ENCODE measurements at regions not wholly inside any gene's neighbourhood (a gene's known extent, or its start where the extent isn't known, plus 50 kb on each side); places are given as distances from the start of the nearest gene placed in this dataset.
A peak's percentile ranks its signal among the peaks of the same experiment; 100 is the strongest.
"Not testable (repeated sequence)": the region's sequence is repeated elsewhere in the genome, so short reads cannot be mapped to it uniquely, and the experiment has no call there.

DNA sequence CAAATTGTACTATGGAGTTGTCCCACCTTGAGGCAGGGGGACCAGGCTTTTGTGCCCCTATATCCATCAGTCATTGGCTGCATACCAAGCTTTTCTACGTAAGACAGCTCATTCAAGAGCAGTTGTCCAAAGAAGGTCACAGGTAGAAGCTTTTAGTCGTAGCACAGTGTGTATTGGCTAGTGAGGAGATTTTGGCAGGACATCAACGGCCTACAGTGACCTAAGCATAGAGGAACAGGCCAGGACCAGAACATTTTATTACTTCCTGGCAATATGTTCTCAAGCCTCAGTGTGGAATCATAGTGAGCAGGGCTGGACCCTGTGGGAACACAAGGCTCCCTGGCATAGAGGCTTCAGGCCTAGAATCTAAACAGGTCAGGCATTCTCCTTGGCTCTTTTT lies 105.4 kb upstream of the ANKRD28 start:
- DNase-seq: peak in 4 of 58 donors; percentile 6 to 33 (median 14)

DNA sequence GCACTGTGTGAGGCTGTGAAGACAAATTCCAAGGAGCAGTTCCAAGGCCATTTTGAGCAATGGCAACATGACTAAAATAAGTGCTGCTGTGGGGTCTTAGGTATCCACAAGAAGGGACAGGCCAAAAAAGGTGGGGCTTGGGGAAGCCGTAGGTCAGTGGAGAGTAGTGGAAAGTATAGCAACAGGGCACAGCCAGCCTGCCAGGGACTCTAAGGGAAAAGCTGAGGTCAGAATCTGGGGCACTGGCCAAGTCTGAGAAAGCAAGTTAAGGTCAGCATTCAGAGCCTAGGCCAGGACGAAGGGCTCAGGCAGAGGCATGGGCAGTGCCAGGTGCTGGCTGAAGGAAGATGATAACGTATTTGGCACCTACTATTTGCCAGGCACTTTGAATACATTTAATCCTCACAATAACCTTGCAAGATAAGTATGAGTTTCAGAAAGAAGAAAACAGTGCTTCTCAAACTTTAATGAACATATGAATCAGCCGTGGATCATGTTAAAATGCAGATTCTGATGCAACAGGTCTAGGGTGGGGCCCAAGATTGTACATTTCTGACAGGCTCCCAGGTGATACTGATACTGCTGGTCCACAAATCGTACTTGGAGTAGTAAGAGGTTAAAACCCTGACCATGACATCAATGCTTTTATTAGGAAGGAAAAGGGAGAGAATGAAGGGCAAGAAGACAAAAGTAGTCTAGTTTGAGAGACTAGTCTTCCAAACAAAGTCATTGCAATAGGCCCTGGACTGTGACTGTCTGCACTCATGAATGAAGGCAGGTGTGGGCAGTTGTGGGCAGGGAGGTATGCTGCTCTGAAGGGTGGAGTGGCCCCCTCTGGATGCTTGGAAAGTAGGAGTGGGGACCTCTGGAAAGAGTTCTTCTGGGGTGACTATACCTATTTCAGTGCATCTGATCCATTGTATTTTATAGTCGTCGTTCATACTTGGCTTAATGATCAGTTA lies 106.3 kb upstream of the ANKRD28 start:
- no peak for DNase-seq

DNA sequence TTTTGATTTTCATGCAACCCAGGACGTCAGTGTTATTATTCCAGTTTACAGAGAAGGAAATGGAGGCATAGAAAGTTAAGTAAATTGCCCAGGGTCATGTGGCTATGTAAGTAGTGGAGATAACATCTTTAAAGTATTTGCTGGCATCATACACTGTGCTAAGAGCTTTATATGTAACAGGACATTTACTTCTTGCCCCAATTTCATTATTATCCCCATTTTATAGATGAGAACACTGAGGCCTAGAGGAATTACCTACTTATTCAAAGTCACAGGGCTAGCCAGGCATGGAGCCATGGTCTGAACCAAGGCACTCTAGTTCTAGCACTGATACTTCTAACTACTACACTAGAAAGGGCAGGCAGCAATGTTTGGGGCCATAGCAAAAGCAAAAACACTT lies 107.3 kb upstream of the ANKRD28 start:
- no peak for DNase-seq

DNA sequence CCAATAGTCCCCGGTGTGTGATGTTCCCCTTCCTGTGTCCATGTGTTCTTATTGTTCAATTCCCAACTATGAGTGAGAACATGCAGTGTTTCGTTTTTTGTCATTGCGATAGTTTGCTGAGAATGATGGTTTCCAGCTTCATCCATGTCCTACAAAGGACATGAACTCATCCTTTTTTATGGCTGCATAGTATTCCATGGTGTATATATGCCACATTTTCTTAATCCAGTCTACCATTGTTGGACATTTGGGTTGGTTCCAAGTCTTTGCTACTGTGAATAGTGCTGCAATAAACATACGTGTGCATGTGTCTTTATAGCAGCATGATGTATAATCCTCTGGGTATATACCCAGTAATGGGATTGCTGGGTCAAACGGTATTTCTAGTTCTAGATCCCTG lies 109.6 kb upstream of the ANKRD28 start:
- DNase-seq: not testable (repeated sequence)

DNA sequence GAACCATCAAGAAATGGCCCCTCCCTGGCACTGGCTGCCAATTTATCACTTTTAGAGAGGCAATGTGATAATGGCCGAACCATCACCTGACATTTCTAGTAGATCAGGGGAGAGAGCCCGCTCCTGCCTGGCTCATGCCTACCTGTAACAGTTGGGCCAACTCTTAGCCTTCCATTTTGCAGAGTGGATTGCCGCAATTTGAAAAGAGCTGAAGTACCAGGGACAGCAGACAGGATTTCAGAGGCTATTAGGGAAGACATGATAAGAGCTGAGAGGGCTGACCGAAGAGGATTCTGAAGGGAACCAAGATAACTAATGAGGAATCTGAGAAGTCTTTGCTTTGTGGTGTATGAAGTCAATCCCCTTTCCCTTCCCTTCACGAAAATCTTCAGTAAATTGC lies 121.2 kb upstream of the ANKRD28 start:
- DNase-seq: no peak

DNA sequence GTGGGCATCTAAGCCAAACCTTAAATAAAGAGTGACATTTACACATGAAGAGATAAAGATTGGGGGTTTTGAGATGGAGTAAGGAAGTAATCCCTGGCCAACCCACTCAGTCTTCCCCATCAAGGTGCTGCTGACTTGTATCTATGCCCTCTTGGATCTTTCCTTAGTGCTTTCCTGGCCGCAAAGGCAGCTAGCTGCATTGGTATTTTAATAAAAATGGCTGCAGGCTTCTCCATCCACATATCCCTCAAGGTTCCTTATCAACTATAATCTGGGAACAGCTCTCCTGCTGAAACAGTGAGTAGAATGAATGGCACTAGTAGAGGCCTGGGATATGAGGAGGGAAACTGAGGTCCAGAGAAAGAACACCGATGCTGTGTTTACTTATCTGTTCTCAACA lies 122.2 kb upstream of the ANKRD28 start:
- no peak for DNase-seq

DNA sequence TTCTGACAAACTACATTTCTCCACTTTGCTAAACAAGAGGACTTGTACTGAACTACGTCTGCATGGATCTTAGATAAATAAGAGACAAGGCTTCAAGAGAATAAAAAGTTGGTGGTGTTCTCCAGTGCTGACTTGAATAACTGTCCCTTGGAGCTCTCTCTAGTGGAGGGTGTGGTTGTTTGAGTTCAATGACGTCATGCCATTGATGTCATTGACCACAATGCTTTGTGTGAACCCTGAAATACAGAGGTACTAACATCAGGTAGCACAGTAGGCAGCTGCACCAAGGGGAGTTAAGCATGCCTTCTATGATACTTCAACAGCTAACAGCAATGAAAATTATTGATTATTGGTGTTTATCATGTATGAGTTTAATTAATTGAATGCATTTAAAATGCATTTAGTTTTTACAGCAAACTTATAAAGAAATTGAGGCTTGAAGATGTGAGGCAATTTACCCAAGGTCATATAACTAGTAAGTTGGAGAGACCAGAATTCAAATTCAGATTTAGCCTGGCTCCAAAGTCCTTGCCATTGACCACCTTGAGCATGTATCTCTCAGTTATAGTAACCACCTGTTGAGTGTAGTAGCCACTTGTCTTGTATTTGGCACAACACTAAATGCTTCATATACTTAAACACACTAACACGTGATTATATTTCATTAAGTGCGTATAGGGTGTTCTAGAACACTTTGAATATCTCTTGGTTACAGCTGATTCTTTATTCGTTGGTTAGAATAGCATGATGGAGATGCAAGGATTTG lies 126.0 kb upstream of the ANKRD28 start:
- DNase-seq: no peak

DNA sequence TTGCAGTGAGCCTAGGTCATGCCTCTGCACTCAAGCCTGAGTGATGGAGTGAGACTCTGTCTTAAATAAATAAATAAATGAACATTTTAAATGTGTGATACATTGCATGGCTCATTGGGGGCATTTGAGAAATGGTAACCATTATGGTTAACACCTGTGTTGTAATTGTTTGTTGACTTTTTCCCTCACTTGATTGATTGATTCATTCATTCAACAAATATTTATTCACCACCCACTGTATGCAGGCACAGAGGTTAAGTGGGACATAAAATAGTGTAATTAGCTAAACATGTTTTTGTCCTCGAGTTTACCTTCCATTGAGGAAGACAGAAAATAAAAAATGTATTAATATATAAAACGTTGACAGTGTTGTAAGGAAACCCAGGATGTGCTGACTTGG lies 127.1 kb upstream of the ANKRD28 start:
- no peak for DNase-seq

DNA sequence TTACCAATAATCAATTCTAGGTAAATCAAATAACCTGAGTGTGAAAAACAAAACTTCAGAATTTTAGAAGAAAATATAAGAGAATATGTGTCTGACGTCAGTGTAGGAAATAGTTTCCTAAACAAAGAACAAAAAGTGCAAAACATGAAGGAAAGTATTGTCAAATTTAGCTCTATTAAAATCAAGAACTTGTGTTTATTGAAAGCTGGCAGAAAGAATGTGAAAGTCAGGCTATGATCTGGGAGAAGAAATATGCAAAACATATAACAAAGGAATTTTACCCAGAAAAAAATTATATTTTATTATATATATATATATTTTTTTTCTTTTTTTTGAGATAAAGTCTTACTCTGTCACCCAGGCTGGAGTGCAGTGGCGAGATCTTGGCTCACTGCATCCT lies 129.1 kb upstream of the ANKRD28 start:
- no peak for DNase-seq

DNA sequence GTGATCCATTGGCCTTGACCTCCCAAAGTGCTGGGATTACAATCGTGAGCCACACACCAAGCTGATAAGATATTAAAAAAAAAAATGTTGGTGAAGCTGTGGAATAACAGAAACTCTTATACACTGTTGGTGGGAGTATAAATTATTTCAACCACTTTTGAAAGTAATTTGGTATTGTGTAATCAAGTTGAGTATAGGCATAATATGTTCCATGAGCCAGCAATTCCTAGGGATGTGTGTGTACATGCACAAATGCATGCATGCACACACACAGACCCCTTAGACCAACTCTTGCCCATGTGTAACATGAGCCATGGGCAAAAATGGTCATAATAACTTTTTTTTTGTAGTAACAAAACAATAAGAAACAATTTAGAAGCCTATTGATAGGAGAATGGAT lies 130.2 kb upstream of the ANKRD28 start:
- no peak for DNase-seq

DNA sequence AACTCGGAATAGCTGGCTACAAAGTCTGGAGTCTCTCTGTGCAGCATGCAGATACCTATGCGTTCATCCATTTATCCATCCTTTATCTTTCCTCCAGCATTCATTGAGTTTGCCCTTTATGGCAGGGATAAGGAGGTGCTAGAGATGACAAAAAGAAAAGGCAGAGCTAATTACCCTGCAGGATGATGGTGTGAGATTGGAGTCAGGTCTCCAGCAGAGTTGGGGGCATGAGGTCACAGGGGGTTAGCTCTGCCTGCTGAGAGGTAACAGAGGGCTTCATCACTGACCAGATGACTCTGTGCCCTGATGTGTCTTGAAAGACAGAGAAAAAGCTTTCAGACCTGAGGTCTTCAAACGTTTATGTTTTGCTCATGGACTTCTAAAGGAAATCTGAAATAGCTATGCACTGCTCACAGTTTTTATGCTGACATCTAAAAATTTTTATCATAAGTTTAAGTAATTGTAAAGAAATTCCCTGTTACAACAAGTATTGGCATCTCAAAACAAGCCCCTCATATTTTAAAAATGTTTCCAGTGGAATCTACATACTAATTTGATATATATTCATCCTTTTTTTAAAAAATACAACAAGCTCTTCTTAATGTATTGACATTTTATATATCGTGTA lies 132.3 kb upstream of the ANKRD28 start:
- no peak for DNase-seq

DNA sequence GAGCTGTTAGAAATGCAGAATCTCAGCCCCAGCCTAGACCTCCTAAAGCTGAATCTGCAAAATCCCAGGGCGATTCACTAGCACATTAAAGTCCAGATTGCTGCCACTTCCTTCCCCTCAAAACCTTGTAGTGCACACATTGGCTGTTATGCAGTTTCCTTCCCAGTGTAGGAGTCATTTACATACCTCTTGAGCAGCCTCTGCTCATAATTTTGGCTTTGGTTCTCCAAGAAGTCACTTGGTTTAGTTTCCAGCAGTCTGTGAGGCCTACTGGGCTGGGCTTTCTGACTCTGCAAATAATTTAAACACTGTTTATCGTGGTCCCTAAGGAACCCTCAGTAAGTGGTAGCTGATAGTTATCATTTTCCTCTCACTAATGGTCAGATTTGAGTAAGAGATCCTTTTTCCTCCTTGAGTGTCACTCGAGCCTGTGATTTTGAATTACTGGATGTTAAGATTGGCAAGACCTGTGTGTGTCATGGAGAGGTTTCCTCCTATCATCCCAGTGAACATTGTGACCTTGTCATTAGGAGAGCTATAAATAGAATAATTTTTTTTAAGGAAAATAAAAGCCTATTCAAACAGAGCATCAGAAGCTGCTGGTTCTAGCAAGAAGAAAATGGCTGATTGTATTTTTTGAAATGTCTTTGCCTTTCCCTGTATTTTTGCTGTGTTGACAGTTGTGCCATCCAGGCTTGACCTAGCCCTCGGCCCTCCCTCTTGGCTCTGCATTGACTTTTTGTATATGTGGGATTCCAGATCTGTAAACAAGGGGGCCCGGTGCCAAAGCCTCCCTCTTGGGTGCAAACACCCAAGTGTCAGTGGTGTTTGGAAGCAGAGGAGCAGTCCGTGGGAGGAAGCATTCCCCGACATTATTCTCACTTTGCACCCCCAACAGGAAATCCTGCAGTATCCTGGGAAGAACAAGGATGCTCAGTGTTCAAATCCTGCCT lies 134.8 kb upstream of the ANKRD28 start:
- DNase-seq: peak in 11 of 58 donors; percentile 4 to 64 (median 11)

DNA sequence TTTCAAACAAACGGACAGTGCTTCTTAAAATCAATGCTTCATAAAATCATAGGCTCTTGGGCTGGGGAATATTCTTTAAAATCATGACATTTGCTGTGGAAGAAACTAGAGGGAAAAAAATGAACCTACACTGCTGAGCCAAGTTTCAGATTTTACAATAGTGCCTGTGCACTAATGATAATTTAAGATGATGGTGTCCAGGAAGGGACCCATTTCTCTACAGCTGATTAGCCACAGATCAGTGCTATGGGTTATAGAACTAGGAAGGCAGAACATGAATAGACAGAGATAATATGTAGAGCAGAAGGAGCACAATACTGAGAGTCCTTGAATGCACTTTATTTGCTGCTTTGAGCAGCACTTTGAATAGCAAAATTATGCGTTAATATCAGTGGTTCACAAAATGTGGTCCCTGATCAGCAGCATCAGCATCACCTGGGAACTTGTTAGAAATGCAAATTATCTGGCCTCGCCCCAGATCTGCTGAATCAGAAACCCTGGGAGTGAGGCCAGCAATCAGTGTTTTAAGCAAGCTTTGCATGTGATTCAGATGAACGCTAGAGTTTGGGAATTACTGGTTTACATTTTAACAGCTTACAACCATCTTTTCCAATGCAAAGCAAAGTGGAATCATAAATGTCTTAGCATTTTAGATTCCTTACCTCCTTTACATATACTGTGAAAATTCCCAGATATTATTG lies 135.8 kb upstream of the ANKRD28 start:
- DNase-seq: peak in 20 of 58 donors; percentile 6 to 67 (median 21)

DNA sequence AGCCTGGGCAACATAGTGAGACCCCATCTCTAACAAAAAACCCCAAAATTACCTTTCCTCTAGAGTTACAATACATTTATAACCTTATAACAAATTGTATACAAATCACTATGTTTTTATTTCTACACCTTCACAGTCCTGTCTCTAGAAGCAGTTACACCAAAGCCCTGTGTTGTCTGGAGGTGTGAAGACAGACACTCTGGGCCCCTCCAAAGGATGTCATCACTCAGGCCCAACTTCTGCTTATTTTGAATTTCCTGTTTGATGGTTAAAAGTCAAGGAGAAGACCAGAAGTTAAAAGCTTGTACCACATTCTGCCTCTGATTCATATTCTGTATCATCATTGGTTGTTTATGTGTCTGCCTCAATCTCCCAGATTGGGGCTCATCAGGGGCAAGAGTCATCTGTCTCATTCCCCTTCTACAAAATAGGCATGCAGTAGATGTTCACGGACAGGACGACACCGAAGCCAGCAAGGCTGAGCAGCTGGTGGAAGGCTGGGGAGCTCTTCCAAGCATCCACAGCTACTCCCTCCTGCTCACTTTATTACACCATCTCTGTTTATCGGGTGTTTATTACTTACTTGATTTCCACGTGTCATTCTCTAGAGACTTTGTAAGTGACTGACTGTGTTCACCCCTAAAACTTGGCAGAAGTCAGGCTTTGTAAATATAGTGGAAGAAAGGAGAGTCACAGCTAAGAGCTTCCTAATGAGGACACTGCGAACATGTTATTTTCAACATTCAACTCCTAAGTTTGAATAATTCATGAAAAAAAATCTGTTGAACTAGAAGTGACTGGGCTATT lies 136.8 kb upstream of the ANKRD28 start:
- DNase-seq: no peak

DNA sequence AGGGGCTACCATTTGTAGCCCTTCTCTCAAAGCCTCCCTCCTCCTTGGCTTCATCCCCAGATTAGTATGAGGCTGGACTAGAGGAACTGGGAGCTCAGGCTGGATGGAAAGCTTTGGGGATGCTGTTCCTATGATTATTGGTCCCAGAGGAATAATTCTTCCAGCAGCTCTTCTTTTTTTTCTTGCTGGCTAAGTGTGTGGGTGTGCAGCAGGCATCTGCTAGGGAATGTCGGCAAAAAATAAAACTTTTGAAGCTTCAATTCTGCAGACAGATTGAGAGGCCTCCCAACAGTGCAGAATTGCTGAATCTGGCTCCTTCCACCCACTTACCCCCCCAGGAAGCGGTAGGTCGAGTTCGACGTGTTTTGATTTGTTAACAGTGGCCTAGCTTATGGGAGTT lies 138.5 kb upstream of the ANKRD28 start:
- DNase-seq: peak in 11 of 58 donors; percentile 6 to 58 (median 24)

DNA sequence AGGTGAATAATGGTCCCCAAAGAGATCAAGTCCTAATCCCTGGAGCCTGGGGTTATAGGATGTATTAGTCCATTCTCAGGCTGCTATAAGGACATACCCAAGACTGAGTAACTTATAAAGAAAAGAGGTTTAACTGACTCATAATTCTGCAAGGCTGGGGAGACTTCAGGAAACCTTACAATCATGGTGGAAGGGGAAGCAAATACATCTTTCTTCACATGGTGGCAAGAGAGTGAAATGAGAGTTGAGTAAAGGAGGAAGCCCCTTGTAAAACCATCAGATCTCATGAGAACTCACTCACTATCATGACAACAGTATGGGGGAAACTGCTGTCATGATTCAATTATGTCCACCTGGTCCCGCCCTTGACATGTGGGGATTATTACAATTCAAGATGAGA lies 142.9 kb upstream of the ANKRD28 start:
- DNase-seq: no peak

DNA sequence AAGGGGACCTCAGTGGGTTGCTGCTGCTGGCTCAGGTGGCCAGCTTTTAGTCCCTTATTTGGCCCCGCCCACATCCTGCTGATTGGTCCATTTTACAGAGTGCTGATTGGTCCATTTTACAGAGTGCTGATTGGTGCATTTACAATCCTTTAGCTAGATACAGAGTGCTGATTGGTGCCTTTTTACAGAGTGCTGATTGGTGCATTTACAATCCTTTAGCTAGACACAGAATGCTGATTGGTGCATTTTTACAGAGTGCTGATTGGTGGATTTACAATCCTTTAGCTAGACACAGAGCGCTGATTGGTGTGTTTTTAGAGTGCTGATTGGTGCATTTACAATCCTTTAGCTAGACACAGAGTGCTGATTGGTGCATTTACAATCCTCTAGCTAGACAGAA lies 143.7 kb upstream of the ANKRD28 start:
- not testable (repeated sequence) for DNase-seq

DNA sequence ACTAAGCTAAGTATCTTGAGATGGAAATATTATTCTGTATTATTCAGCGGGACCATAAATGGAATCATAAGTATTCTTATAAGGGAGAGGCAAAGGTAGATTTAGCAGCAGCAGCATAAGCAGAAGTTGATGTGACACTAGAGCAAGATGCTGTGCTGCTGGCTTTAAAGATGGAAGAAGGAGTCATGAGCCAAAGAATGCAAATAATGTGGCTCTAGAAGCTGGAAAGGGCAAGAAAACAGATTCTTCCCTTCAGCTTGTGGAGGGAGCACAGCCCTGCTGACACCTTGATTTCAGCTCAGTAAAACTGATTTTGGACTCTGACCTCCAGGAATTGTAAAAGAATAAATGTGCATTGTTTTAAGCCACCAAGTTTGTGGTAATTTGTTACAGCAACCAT lies 144.2 kb upstream of the ANKRD28 start:
- DNase-seq: no peak

DNA sequence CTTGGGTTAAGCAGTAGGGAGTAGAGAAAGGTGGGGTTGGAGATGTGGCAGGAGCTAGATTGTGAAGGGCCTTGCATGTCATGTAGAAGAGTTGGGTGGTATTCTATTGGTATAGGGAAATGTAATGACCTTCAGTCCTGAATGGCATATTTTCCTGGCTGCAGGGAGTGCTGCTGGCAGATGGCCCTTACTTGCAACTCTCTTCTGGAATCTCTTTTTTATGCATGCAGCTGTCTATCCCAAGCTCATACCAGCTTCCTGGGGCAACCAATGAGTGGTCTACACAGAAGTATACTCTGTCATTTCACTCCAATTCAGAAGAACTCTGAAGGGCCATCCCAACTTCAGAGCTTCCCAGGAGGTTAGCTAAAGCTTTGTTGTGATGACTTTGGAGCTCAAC lies 144.7 kb upstream of the ANKRD28 start:
- DNase-seq: no peak

All from anterior cingulate cortex (tissue), 58 donors.